ENCODE measurements at regions not wholly inside any gene's neighbourhood (a gene's known extent, or its start where the extent isn't known, plus 50 kb on each side); places are given as distances from the start of the nearest gene placed in this dataset.
"Not testable (repeated sequence)": the region's sequence is repeated elsewhere in the genome, so short reads cannot be mapped to it uniquely, and the experiment has no call there.

- not testable (repeated sequence) for TF ChIP-seq CTCF (IDR thresholded peaks at IDR 0.05); EZH2 (IDR thresholded peaks at IDR 0.05; ENCODE audit: borderline replicate concordance, insufficient read depth, low read depth, low read length, poor library complexity, severe bottlenecking)
Measured at GRCh38 chr2:111373060-111373459, 252.3 kb downstream of the BCL2L11 start.
